HEK293 (cell line): ENCODE measurements at regions not wholly inside any gene's neighbourhood (a gene's known extent, or its start where the extent isn't known, plus 50 kb on each side); places are given as distances from the start of the nearest gene placed in this dataset.

Source experiments
- CTCF ChIA-PET: fragments of 350-600 bp; formaldehyde crosslinking; extraction: SDS; loops from one replicate; lab custom pipeline; 2021; ENCODE audit warnings: antibody characterized with exemption; lab: Yijun Ruan, JAX
- POLR2A ChIA-PET: fragments of 300-600 bp; formaldehyde crosslinking; extraction: SDS; loops from one replicate; lab custom pipeline; 2020; ENCODE audit warnings: antibody characterized with exemption, inconsistent platforms; lab: Yijun Ruan, JAX
- H3K27ac ChIP-seq: fragments of 200-500 bp; sonication (Bioruptor generic); 2 replicates; pipeline ENCODE4 v1.5.1; 2014; ENCODE audit warnings: low read depth, low read length, control low read depth, inconsistent platforms; ENCODE audit errors: extremely low read depth
- H3K36me3 ChIP-seq, 2 experiments: fragments of 200-500 bp in 1 of 2; sonication (Bioruptor generic) in 1 of 2; 1 replicate in 1 of 2; 2 replicates in 1 of 2; pipeline ENCODE4 v1.5.1; 2014 to 2017; ENCODE audit warnings: inconsistent platforms in 2 of 2, low read length in 2 of 2; ENCODE audit not compliant: control insufficient read depth in 2 of 2, insufficient read depth in 1 of 2
- H3K4me1 ChIP-seq: fragments of 200-500 bp; sonication (Bioruptor generic); 2 replicates; pipeline ENCODE4 v1.5.1; 2014; ENCODE audit warnings: mild to moderate bottlenecking, low read length, inconsistent platforms; ENCODE audit not compliant: control insufficient read depth, insufficient read depth
- H3K4me3 ChIP-seq: 2 replicates; pipeline ENCODE4 v1.5.1; 2011; ENCODE audit warnings: low read depth, mild to moderate bottlenecking, control low read depth, low read length, moderate library complexity
- H3K9me3 ChIP-seq: fragments of 200-500 bp; sonication (Bioruptor generic); 2 replicates; pipeline ENCODE4 v1.5.1; 2014; ENCODE audit warnings: low read depth, low read length, inconsistent platforms; ENCODE audit not compliant: control insufficient read depth, insufficient read depth
- BCL11A ChIP-seq: fragments of 450-650 bp; formaldehyde crosslinking; IDR thresholded peaks from 2 replicates; pipeline ENCODE4 v1.5.1; 2016; ENCODE audit warnings: low read depth, missing biosample characterization, missing genetic modification characterization
- HOXD13 ChIP-seq: sonication (generic); formaldehyde crosslinking; IDR thresholded peaks from 2 replicates; pipeline ENCODE4 v1.8.0; 2022; ENCODE audit warnings: missing genetic modification reagents, borderline replicate concordance
- KLF1 ChIP-seq: fragments of 450-650 bp; formaldehyde crosslinking; IDR thresholded peaks from 2 replicates; pipeline ENCODE4 v1.5.1; 2016; ENCODE audit warnings: missing biosample characterization, missing genetic modification characterization
- PRDM10 ChIP-seq: fragments of 450-650 bp; formaldehyde crosslinking; IDR thresholded peaks from 2 replicates; pipeline ENCODE4 v1.5.1; 2016; ENCODE audit warnings: missing biosample characterization, missing genetic modification characterization
- SCRT1 ChIP-seq: fragments of 450-650 bp; formaldehyde crosslinking; IDR thresholded peaks from 2 replicates; pipeline ENCODE4 v1.5.1; 2016; ENCODE audit warnings: missing biosample characterization, missing genetic modification characterization, borderline replicate concordance
- SETDB1 ChIP-seq: IDR thresholded peaks from one replicate; pipeline ENCODE4 v1.6.1; 2017; ENCODE audit warnings: mild to moderate bottlenecking, low read length, moderate library complexity, mixed read lengths; ENCODE audit not compliant: insufficient read length
- ZBTB48 ChIP-seq: fragments of 450-650 bp; formaldehyde crosslinking; IDR thresholded peaks from 2 replicates; pipeline ENCODE4 v1.5.1; 2016; ENCODE audit warnings: missing biosample characterization, missing genetic modification characterization
- ZNF175 ChIP-seq: fragments of 450-650 bp; formaldehyde crosslinking; IDR thresholded peaks from 2 replicates; pipeline ENCODE4 v1.5.1; 2016; ENCODE audit warnings: missing biosample characterization, missing genetic modification characterization
- ZNF19 ChIP-seq: fragments of 450-650 bp; formaldehyde crosslinking; IDR thresholded peaks from 2 replicates; pipeline ENCODE4; 2016; ENCODE audit warnings: missing biosample characterization, missing genetic modification characterization, low read depth
- ZNF221 ChIP-seq: fragments of 450-650 bp; formaldehyde crosslinking; IDR thresholded peaks from 2 replicates; pipeline ENCODE4 v1.5.1; 2017; ENCODE audit warnings: missing biosample characterization, missing genetic modification characterization, borderline replicate concordance
- ZNF433 ChIP-seq: fragments of 450-650 bp; formaldehyde crosslinking; IDR thresholded peaks from 2 replicates; pipeline ENCODE4 v1.5.1; 2016; ENCODE audit warnings: missing biosample characterization, missing genetic modification characterization, low read depth
- ZNF449 ChIP-seq: fragments of 450-650 bp; formaldehyde crosslinking; IDR thresholded peaks from 2 replicates; pipeline ENCODE4 v1.5.1; 2017; ENCODE audit warnings: missing biosample characterization, mild to moderate bottlenecking, missing genetic modification characterization, moderate library complexity
- ZNF521 ChIP-seq: fragments of 450-650 bp; formaldehyde crosslinking; IDR thresholded peaks from 2 replicates; pipeline ENCODE4 v1.5.1; 2017; ENCODE audit warnings: missing biosample characterization, mild to moderate bottlenecking, missing genetic modification characterization
- ZNF571 ChIP-seq: fragments of 450-650 bp; formaldehyde crosslinking; IDR thresholded peaks from 2 replicates; pipeline ENCODE4 v1.5.0; 2017; ENCODE audit warnings: missing biosample characterization, missing genetic modification characterization
- ZNF658 ChIP-seq: fragments of 450-650 bp; formaldehyde crosslinking; IDR thresholded peaks from 2 replicates; pipeline ENCODE4; 2016; ENCODE audit warnings: missing biosample characterization, missing genetic modification characterization
- ZNF701 ChIP-seq: fragments of 450-650 bp; formaldehyde crosslinking; IDR thresholded peaks from 2 replicates; pipeline ENCODE4 v1.5.1; 2016; ENCODE audit warnings: missing biosample characterization, missing genetic modification characterization
- TF ChIP-seq, protein P1 (sequence below): fragments of 450-650 bp; formaldehyde crosslinking; IDR thresholded peaks from 2 replicates; pipeline ENCODE4 v1.5.1; 2017; ENCODE audit warnings: missing biosample characterization, missing genetic modification characterization
- TF ChIP-seq, protein P2 (sequence below): fragments of 450-650 bp; formaldehyde crosslinking; IDR thresholded peaks from 2 replicates; pipeline ENCODE4 v1.5.1; 2016; ENCODE audit warnings: missing biosample characterization, missing genetic modification characterization

GRCh38 chr6:130298258-130298657, 67.6 kb upstream of the TMEM200A start:
- TF ChIP-seq ZNF658 (tag by site-specific recombination) (no peak), SETDB1 (peak; percentile 71), ZNF521 (tag by site-specific recombination) (no peak), HOXD13 (CRISPR knock-in tag) (no peak), PRDM10 (tag by site-specific recombination) (no peak), SCRT1 (tag by site-specific recombination) (no peak), ZBTB48 (tag by site-specific recombination) (no peak)
- TF ChIP-seq, protein P1, sequence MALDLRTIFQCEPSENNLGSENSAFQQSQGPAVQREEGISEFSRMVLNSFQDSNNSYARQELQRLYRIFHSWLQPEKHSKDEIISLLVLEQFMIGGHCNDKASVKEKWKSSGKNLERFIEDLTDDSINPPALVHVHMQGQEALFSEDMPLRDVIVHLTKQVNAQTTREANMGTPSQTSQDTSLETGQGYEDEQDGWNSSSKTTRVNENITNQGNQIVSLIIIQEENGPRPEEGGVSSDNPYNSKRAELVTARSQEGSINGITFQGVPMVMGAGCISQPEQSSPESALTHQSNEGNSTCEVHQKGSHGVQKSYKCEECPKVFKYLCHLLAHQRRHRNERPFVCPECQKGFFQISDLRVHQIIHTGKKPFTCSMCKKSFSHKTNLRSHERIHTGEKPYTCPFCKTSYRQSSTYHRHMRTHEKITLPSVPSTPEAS (tag by site-specific recombination): no peak
- TF ChIP-seq, all 188 proteins: peak for 1
- Histone ChIP-seq H3K4me3 (no peak overlapping the region), H3K27ac (no peak overlapping the region), H3K4me1 (no peaks in the 10 kb centered on the region), H3K9me3 (no peaks in the 10 kb centered on the region), H3K36me3 (no peaks in the 10 kb centered on the region)
- ChIA-PET POLR2A (no interaction called here), CTCF (interaction anchor here (0.6 kb wide), 1 partner anchor 80 kb away, joined by 3 read pairs; no protein-coding TSS in a partner anchor)

- H3K36me3 ChIP-seq: no peaks in the 10 kb centered on the region
- ChIA-PET POLR2A (no interaction called here), CTCF (interaction anchor here (0.6 kb wide), 1 partner anchor 510 kb away, joined by 3 read pairs; no protein-coding TSS in a partner anchor)
- no peaks in the 10 kb centered on the region for H3K9me3 ChIP-seq
- H3K27ac ChIP-seq: no peak overlapping the region
- no peaks in the 10 kb centered on the region for H3K4me1 ChIP-seq
- TF ChIP-seq, protein P2, sequence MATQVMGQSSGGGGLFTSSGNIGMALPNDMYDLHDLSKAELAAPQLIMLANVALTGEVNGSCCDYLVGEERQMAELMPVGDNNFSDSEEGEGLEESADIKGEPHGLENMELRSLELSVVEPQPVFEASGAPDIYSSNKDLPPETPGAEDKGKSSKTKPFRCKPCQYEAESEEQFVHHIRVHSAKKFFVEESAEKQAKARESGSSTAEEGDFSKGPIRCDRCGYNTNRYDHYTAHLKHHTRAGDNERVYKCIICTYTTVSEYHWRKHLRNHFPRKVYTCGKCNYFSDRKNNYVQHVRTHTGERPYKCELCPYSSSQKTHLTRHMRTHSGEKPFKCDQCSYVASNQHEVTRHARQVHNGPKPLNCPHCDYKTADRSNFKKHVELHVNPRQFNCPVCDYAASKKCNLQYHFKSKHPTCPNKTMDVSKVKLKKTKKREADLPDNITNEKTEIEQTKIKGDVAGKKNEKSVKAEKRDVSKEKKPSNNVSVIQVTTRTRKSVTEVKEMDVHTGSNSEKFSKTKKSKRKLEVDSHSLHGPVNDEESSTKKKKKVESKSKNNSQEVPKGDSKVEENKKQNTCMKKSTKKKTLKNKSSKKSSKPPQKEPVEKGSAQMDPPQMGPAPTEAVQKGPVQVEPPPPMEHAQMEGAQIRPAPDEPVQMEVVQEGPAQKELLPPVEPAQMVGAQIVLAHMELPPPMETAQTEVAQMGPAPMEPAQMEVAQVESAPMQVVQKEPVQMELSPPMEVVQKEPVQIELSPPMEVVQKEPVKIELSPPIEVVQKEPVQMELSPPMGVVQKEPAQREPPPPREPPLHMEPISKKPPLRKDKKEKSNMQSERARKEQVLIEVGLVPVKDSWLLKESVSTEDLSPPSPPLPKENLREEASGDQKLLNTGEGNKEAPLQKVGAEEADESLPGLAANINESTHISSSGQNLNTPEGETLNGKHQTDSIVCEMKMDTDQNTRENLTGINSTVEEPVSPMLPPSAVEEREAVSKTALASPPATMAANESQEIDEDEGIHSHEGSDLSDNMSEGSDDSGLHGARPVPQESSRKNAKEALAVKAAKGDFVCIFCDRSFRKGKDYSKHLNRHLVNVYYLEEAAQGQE: no peak
- TF ChIP-seq KLF1 (tag by site-specific recombination): no peak
- no peak for TF ChIP-seq SETDB1
- TF ChIP-seq ZNF571 (tag by site-specific recombination): no peak
- TF ChIP-seq ZNF701 (tag by site-specific recombination): no peak
- TF ChIP-seq ZNF221 (tag by site-specific recombination): no peak
- no peak for TF ChIP-seq ZNF175 (tag by site-specific recombination)
- TF ChIP-seq BCL11A (tag by site-specific recombination): no peak
- TF ChIP-seq ZNF19: no peak
- no peak for TF ChIP-seq ZNF449 (tag by site-specific recombination)
- no peak for TF ChIP-seq ZNF433 (tag by site-specific recombination)
- no peak overlapping the region for H3K4me3 ChIP-seq
Observed at GRCh38 chr6:130296854-130297253, 69.0 kb upstream of the TMEM200A start.
